ENCODE measurements at regions not wholly inside any gene's neighbourhood (a gene's known extent, or its start where the extent isn't known, plus 50 kb on each side); places are given as distances from the start of the nearest gene placed in this dataset.

DNA sequence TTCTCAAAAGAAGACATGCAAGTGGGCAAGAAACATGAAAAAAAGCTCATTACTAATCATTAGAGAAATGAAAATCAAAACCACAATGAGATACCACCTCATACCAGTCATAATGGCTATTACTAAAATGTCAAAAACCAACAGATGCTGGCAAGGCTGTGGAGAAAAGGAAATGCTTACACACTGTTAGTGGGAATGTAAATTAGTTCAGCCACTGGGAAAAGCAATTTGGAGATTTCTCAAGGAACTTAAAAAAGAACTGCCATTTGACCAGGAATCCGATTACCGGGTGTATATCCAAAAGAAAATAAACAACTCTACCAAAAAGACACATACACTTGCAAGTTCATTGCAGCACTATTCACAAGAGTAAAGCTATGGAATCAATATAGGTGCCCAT is 595.4 kb upstream of the RIOK2 start:
- no peaks in the 10 kb centered on the region for H3K79me2 ChIP-seq (ENCODE audit: insufficient read depth, low read length)
- H4K20me1 ChIP-seq (ENCODE audit: insufficient read depth, low read length), result no peaks in the 10 kb centered on the region
- TF ChIP-seq, protein P1, sequence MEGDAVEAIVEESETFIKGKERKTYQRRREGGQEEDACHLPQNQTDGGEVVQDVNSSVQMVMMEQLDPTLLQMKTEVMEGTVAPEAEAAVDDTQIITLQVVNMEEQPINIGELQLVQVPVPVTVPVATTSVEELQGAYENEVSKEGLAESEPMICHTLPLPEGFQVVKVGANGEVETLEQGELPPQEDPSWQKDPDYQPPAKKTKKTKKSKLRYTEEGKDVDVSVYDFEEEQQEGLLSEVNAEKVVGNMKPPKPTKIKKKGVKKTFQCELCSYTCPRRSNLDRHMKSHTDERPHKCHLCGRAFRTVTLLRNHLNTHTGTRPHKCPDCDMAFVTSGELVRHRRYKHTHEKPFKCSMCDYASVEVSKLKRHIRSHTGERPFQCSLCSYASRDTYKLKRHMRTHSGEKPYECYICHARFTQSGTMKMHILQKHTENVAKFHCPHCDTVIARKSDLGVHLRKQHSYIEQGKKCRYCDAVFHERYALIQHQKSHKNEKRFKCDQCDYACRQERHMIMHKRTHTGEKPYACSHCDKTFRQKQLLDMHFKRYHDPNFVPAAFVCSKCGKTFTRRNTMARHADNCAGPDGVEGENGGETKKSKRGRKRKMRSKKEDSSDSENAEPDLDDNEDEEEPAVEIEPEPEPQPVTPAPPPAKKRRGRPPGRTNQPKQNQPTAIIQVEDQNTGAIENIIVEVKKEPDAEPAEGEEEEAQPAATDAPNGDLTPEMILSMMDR (IDR thresholded peaks at IDR 0.05; ENCODE audit: extremely low read depth, low read depth, low read length), result no peak
- no peak overlapping the region for H3K4me2 ChIP-seq (ENCODE audit: insufficient read depth, low read length)
- no peaks in the 10 kb centered on the region for H3K4me1 ChIP-seq (ENCODE audit: insufficient read depth, low read length)
- H3K36me3 ChIP-seq (ENCODE audit: insufficient read depth, low read length), result no peaks in the 10 kb centered on the region
- no peaks in the 10 kb centered on the region for H3K9me3 ChIP-seq (ENCODE audit: low read depth, low read length)
- no peak overlapping the region for H3K4me3 ChIP-seq (ENCODE audit: insufficient read depth, low read length)
- H3K27ac ChIP-seq (ENCODE audit: low read depth, low read length), result no peak overlapping the region
- H2AFZ ChIP-seq (ENCODE audit: low read length), result no peak overlapping the region
- H3K27me3 ChIP-seq (ENCODE audit: insufficient read depth, low read length), result no peaks in the 10 kb centered on the region
- no peak for DNase-seq (ENCODE audit: insufficient read length, low spot score, missing footprints)

DNA sequence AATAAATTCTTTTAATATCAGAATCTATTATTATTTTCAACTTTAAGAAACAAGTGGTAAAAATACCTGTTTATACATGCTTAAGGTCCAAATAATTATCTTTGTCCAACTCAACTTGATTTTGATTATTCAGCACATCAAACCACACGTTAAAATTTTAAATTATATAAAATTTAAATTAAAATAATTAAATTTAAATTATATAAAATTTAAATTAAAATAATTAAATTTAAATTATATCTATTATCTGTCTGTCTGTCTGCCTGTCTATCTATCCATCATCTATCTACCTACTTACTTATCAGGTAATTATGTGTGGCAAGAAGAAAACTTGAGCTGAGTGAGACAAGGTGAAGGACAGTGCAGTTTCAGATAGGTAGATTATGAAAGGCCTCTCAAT is 605.3 kb upstream of the RIOK2 start:
- no peak overlapping the region for H3K27ac ChIP-seq (ENCODE audit: low read depth, low read length)
- TF ChIP-seq, protein P1 (IDR thresholded peaks at IDR 0.05; ENCODE audit: extremely low read depth, low read depth, low read length), result no peak
- no peak overlapping the region for H3K4me2 ChIP-seq (ENCODE audit: insufficient read depth, low read length)
- no peaks in the 10 kb centered on the region for H3K9me3 ChIP-seq (ENCODE audit: low read depth, low read length)
- DNase-seq (ENCODE audit: insufficient read length, low spot score, missing footprints), result no peak
- H3K79me2 ChIP-seq (ENCODE audit: insufficient read depth, low read length), result no peaks in the 10 kb centered on the region
- H4K20me1 ChIP-seq (ENCODE audit: insufficient read depth, low read length), result no peaks in the 10 kb centered on the region
- H3K27me3 ChIP-seq (ENCODE audit: insufficient read depth, low read length), result no peaks in the 10 kb centered on the region
- no peaks in the 10 kb centered on the region for H3K36me3 ChIP-seq (ENCODE audit: insufficient read depth, low read length)
- H3K4me3 ChIP-seq (ENCODE audit: insufficient read depth, low read length), result no peak overlapping the region
- no peaks in the 10 kb centered on the region for H3K4me1 ChIP-seq (ENCODE audit: insufficient read depth, low read length)
- H2AFZ ChIP-seq (ENCODE audit: low read length), result no peak overlapping the region

DNA sequence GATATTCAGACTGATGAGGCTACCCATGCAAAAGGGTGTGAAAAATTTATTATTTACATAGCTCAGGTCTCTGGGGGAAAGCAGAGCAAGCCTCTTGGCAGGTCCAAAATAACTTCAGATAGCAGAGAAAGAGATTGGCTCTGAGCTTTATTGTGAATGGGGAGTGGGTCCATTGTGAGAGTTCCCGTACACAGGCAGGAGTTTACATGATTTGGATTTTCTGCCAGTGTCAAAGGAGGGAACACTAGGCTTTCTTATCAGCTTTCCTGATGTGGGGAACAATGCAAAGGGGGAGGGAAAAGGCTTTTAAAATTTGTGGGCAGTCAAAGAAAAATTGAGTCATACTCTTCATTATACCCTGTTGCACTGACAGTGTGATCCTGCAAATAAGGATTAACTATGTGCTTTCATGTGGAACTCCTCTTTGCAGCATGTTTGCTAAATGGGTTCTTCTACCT is 615.0 kb upstream of the RIOK2 start:
- TF ChIP-seq, protein P1 (IDR thresholded peaks at IDR 0.05; ENCODE audit: extremely low read depth, low read depth, low read length), result no peak
- no peak overlapping the region for H3K4me3 ChIP-seq (ENCODE audit: insufficient read depth, low read length)
- no peak for DNase-seq (ENCODE audit: insufficient read length, low spot score, missing footprints)
- H4K20me1 ChIP-seq (ENCODE audit: insufficient read depth, low read length), result no peaks in the 10 kb centered on the region
- H3K4me1 ChIP-seq (ENCODE audit: insufficient read depth, low read length), result no peaks in the 10 kb centered on the region
- H3K79me2 ChIP-seq (ENCODE audit: insufficient read depth, low read length), result no peaks in the 10 kb centered on the region
- no peak overlapping the region for H2AFZ ChIP-seq (ENCODE audit: low read length)
- H3K9me3 ChIP-seq (ENCODE audit: low read depth, low read length), result no peaks in the 10 kb centered on the region
- H3K4me2 ChIP-seq (ENCODE audit: insufficient read depth, low read length), result no peak overlapping the region
- no peak overlapping the region for H3K27ac ChIP-seq (ENCODE audit: low read depth, low read length)
- H3K36me3 ChIP-seq (ENCODE audit: insufficient read depth, low read length), result no peaks in the 10 kb centered on the region
- no peaks in the 10 kb centered on the region for H3K27me3 ChIP-seq (ENCODE audit: insufficient read depth, low read length)

GRCh38 chr5:97801461-97801860 is 618.4 kb upstream of the RIOK2 start:
- Histone ChIP-seq H3K4me3 (ENCODE audit: insufficient read depth, low read length) (no peak overlapping the region), H2AFZ (ENCODE audit: low read length) (no peak overlapping the region), H3K4me2 (ENCODE audit: insufficient read depth, low read length) (no peak overlapping the region), H3K27ac (ENCODE audit: low read depth, low read length) (no peak overlapping the region), H3K27me3 (ENCODE audit: insufficient read depth, low read length) (no peaks in the 10 kb centered on the region), H3K4me1 (ENCODE audit: insufficient read depth, low read length) (no peaks in the 10 kb centered on the region), H3K79me2 (ENCODE audit: insufficient read depth, low read length) (no peaks in the 10 kb centered on the region), H3K36me3 (ENCODE audit: insufficient read depth, low read length) (no peaks in the 10 kb centered on the region), H3K9me3 (ENCODE audit: low read depth, low read length) (no peaks in the 10 kb centered on the region), H4K20me1 (ENCODE audit: insufficient read depth, low read length) (no peaks in the 10 kb centered on the region)
- DNase-seq (ENCODE audit: insufficient read length, low spot score, missing footprints), result no peak
- TF ChIP-seq, protein P1 (IDR thresholded peaks at IDR 0.05; ENCODE audit: extremely low read depth, low read depth, low read length), result no peak

All from osteoblast (primary cell).